ENCODE measurements at regions not wholly inside any gene's neighbourhood (a gene's known extent, or its start where the extent isn't known, plus 50 kb on each side); places are given as distances from the start of the nearest gene placed in this dataset.
"Not testable (repeated sequence)": the region's sequence is repeated elsewhere in the genome, so short reads cannot be mapped to it uniquely, and the experiment has no call there.

- DNase-seq (ENCODE audit: low spot score), result no peak
These were observed 125.2 kb upstream of the EYA4 start for GRCh38 chr6:133115946-133116345.

GRCh38 chr6:133128191-133128590 lies 113.0 kb upstream of the EYA4 start:
- DNase-seq (ENCODE audit: low spot score), result no peak

GRCh38 chr6:133129556-133129955 lies 111.6 kb upstream of the EYA4 start:
- no peak for DNase-seq (ENCODE audit: low spot score)

GRCh38 chr6:133130863-133131262 lies 110.3 kb upstream of the EYA4 start:
- no peak for DNase-seq (ENCODE audit: low spot score)

- no peak for DNase-seq (ENCODE audit: low spot score)
These were observed 109.3 kb upstream of the EYA4 start for GRCh38 chr6:133131621-133132465.

- no peak for DNase-seq (ENCODE audit: low spot score)
These were observed 108.6 kb upstream of the EYA4 start for GRCh38 chr6:133132466-133132971.

GRCh38 chr6:133136177-133136880 lies 104.8 kb upstream of the EYA4 start:
- no peak for DNase-seq (ENCODE audit: low spot score)

GRCh38 chr6:133147470-133148184 lies 93.5 kb upstream of the EYA4 start:
- not testable (repeated sequence) for DNase-seq (ENCODE audit: low spot score)

GRCh38 chr6:133156689-133157088 lies 84.5 kb upstream of the EYA4 start:
- no peak for DNase-seq (ENCODE audit: low spot score)

GRCh38 chr6:133157995-133158394 lies 83.2 kb upstream of the EYA4 start:
- DNase-seq (ENCODE audit: low spot score), result no peak

GRCh38 chr6:133159255-133159795 lies 81.8 kb upstream of the EYA4 start:
- no peak for DNase-seq (ENCODE audit: low spot score)

- DNase-seq (ENCODE audit: low spot score), result no peak
These were observed 80.6 kb upstream of the EYA4 start for GRCh38 chr6:133160536-133160935.

- no peak for DNase-seq (ENCODE audit: low spot score)
These were observed 75.9 kb upstream of the EYA4 start for GRCh38 chr6:133165235-133165634.

- DNase-seq (ENCODE audit: low spot score), result no peak
These were observed 74.4 kb upstream of the EYA4 start for GRCh38 chr6:133166766-133167165.

- DNase-seq (ENCODE audit: low spot score), result no peak
These were observed 71.3 kb upstream of the EYA4 start for GRCh38 chr6:133169901-133170300.

- DNase-seq (ENCODE audit: low spot score), result no peak
These were observed 70.6 kb upstream of the EYA4 start for GRCh38 chr6:133170602-133171001.

- DNase-seq (ENCODE audit: low spot score), result no peak
These were observed 69.1 kb upstream of the EYA4 start for GRCh38 chr6:133171989-133172604.

- no peak for DNase-seq (ENCODE audit: low spot score)
These were observed 67.9 kb upstream of the EYA4 start for GRCh38 chr6:133173276-133173675.

GRCh38 chr6:133179481-133179880 lies 61.7 kb upstream of the EYA4 start:
- DNase-seq (ENCODE audit: low spot score), result no peak

- DNase-seq (ENCODE audit: low spot score), result no peak
These were observed 57.5 kb upstream of the EYA4 start for GRCh38 chr6:133183691-133184090.

- DNase-seq (ENCODE audit: low spot score), result peak; percentile 11
These were observed 56.3 kb upstream of the EYA4 start for GRCh38 chr6:133184798-133185372.
